PC-3 (cell line): ENCODE measurements at regions not wholly inside any gene's neighbourhood (a gene's known extent, or its start where the extent isn't known, plus 50 kb on each side); places are given as distances from the start of the nearest gene placed in this dataset.

Experiments
- EZH2phosphoT487 ChIP-seq: fragments of 300-600 bp; sonication (generic); IDR thresholded peaks from 2 replicates; pipeline ENCODE4 v1.6.1; 2018; ENCODE audit warnings: mild to moderate bottlenecking, antibody characterized with exemption, low read length, borderline replicate concordance
- TF ChIP-seq, protein P1 (sequence below): fragments of 300-600 bp; sonication (generic); conservative IDR thresholded peaks from 2 replicates; pipeline ENCODE4 v1.5.1; 2017; ENCODE audit warnings: antibody characterized with exemption, low read depth, mild to moderate bottlenecking, low read length

DNA sequence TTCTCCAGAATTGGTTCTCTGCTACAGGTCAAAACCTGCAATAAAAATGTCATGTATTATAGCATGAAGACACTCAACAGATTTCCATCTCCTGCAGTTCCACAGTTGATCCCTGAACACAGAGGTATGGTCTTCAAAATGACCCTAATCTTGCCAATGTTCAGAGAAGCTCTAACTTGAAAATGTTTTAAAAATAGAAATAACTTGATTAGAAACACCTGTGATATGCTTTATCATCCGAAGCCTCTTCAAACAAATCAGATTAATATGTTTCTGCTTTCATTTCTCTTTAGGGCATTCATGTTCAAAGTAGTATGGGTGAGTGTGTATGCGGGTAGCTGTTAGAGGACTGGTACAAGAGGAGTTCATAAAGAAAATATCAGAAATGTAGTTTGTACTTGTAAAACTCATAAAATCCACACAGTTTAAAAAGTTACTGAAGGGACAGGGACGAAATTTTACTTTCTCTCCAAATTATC, 60.4 kb downstream of the KCNRG start:
- TF ChIP-seq, protein P1, sequence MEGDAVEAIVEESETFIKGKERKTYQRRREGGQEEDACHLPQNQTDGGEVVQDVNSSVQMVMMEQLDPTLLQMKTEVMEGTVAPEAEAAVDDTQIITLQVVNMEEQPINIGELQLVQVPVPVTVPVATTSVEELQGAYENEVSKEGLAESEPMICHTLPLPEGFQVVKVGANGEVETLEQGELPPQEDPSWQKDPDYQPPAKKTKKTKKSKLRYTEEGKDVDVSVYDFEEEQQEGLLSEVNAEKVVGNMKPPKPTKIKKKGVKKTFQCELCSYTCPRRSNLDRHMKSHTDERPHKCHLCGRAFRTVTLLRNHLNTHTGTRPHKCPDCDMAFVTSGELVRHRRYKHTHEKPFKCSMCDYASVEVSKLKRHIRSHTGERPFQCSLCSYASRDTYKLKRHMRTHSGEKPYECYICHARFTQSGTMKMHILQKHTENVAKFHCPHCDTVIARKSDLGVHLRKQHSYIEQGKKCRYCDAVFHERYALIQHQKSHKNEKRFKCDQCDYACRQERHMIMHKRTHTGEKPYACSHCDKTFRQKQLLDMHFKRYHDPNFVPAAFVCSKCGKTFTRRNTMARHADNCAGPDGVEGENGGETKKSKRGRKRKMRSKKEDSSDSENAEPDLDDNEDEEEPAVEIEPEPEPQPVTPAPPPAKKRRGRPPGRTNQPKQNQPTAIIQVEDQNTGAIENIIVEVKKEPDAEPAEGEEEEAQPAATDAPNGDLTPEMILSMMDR = no peak
- TF ChIP-seq EZH2phosphoT487 = no peak
